ENCODE measurements at regions not wholly inside any gene's neighbourhood (a gene's known extent, or its start where the extent isn't known, plus 50 kb on each side); places are given as distances from the start of the nearest gene placed in this dataset.

- TF ChIP-seq, protein P1, sequence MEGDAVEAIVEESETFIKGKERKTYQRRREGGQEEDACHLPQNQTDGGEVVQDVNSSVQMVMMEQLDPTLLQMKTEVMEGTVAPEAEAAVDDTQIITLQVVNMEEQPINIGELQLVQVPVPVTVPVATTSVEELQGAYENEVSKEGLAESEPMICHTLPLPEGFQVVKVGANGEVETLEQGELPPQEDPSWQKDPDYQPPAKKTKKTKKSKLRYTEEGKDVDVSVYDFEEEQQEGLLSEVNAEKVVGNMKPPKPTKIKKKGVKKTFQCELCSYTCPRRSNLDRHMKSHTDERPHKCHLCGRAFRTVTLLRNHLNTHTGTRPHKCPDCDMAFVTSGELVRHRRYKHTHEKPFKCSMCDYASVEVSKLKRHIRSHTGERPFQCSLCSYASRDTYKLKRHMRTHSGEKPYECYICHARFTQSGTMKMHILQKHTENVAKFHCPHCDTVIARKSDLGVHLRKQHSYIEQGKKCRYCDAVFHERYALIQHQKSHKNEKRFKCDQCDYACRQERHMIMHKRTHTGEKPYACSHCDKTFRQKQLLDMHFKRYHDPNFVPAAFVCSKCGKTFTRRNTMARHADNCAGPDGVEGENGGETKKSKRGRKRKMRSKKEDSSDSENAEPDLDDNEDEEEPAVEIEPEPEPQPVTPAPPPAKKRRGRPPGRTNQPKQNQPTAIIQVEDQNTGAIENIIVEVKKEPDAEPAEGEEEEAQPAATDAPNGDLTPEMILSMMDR (IDR thresholded peaks at IDR 0.05; ENCODE audit: borderline replicate concordance, control extremely low read depth, extremely low read depth, insufficient read depth, missing control alignments) = no peak
- in situ Hi-C loops (cut with MboI; ENCODE audit: low sequenced_read_pairs, unreplicated experiment) = no loop called here
- DNase-seq (ENCODE audit: low spot score) = no peak
These were observed 80.7 kb upstream of the WDR11 start for GRCh38 chr10:120770496-120770895.

GRCh38 chr10:120776442-120776841 is 74.7 kb upstream of the WDR11 start:
- in situ Hi-C loops (cut with MboI; ENCODE audit: low sequenced_read_pairs, unreplicated experiment) = no loop called here
- DNase-seq (ENCODE audit: low spot score) = no peak
- TF ChIP-seq, protein P1 (IDR thresholded peaks at IDR 0.05; ENCODE audit: borderline replicate concordance, control extremely low read depth, extremely low read depth, insufficient read depth, missing control alignments) = no peak

- TF ChIP-seq, protein P1 (IDR thresholded peaks at IDR 0.05; ENCODE audit: borderline replicate concordance, control extremely low read depth, extremely low read depth, insufficient read depth, missing control alignments) = no peak
- in situ Hi-C loops (cut with MboI; ENCODE audit: low sequenced_read_pairs, unreplicated experiment) = no loop called here
- DNase-seq (ENCODE audit: low spot score) = no peak
These were observed 68.8 kb upstream of the WDR11 start for GRCh38 chr10:120782336-120782735.

- in situ Hi-C loops (cut with MboI; ENCODE audit: low sequenced_read_pairs, unreplicated experiment) = no loop called here
- DNase-seq (ENCODE audit: low spot score) = no peak
- TF ChIP-seq, protein P1 (IDR thresholded peaks at IDR 0.05; ENCODE audit: borderline replicate concordance, control extremely low read depth, extremely low read depth, insufficient read depth, missing control alignments) = no peak
These were observed 68.1 kb upstream of the WDR11 start for GRCh38 chr10:120783098-120783497.

DNA sequence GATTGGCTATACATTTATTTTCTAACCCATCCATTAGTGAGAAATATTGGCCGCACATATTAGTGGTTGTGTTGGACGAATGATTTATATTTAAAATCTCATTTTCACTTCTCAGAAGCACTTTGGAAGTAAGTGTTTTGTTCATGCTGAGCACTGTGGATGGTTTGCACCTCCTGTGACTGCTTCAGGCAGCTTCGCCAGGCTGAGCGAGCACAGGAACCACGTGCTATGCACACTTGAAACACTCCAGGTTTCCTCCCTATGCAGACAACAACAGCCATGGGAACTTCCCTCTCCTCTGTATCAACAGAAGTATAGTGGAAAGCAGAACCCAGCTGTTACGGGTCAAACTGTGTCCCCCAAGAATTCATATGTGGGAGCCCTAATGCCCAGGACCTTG is 67.3 kb upstream of the WDR11 start:
- no peak for DNase-seq (ENCODE audit: low spot score)
- in situ Hi-C loops (cut with MboI; ENCODE audit: low sequenced_read_pairs, unreplicated experiment) = no loop called here
- TF ChIP-seq, protein P1 (IDR thresholded peaks at IDR 0.05; ENCODE audit: borderline replicate concordance, control extremely low read depth, extremely low read depth, insufficient read depth, missing control alignments) = no peak

- TF ChIP-seq, protein P1 (IDR thresholded peaks at IDR 0.05; ENCODE audit: borderline replicate concordance, control extremely low read depth, extremely low read depth, insufficient read depth, missing control alignments) = no peak
- no peak for DNase-seq (ENCODE audit: low spot score)
- in situ Hi-C loops (cut with MboI; ENCODE audit: low sequenced_read_pairs, unreplicated experiment) = no loop called here
These were observed 62.4 kb upstream of the WDR11 start for GRCh38 chr10:120788771-120789170.
